Germinal center (tissue), 1 donor: ENCODE measurements at regions not wholly inside any gene's neighbourhood (a gene's known extent, or its start where the extent isn't known, plus 50 kb on each side); places are given as distances from the start of the nearest gene placed in this dataset.
"Not testable (repeated sequence)": the region's sequence is repeated elsewhere in the genome, so short reads cannot be mapped to it uniquely, and the experiment has no call there.

Source experiments
- DNase-seq: peaks from one replicate; pipeline ENCODE4 v3.0.0; 2012; ENCODE audit warnings: mixed read lengths, low spot score

GRCh38 chr19:41495589-41495988 lies 52.6 kb downstream of the ERICH4 start:
- no peak for DNase-seq

GRCh38 chr19:41499899-41500298 lies 56.9 kb downstream of the ERICH4 start:
- no peak for DNase-seq

GRCh38 chr19:41500443-41500842 lies 57.5 kb downstream of the ERICH4 start:
- no peak for DNase-seq

- DNase-seq: no peak
Measured at GRCh38 chr19:41501854-41502253, 58.9 kb downstream of the ERICH4 start.

GRCh38 chr19:41505105-41505504 lies 62.1 kb downstream of the ERICH4 start:
- DNase-seq: no peak

- DNase-seq: no peak
Measured at GRCh38 chr19:41510484-41510883, 65.5 kb upstream of the CEACAM21 start.

GRCh38 chr19:41511628-41512027 lies 64.3 kb upstream of the CEACAM21 start:
- no peak for DNase-seq

- DNase-seq: no peak
Measured at GRCh38 chr19:41515015-41515652, 60.8 kb upstream of the CEACAM21 start.

- not testable (repeated sequence) for DNase-seq
Measured at GRCh38 chr19:41516292-41517171, 59.4 kb upstream of the CEACAM21 start.

- DNase-seq: no peak
Measured at GRCh38 chr19:41518141-41518540, 57.8 kb upstream of the CEACAM21 start.

GRCh38 chr19:41521138-41521930 lies 54.6 kb upstream of the CEACAM21 start:
- not testable (repeated sequence) for DNase-seq

GRCh38 chr19:41521931-41522555 lies 53.9 kb upstream of the CEACAM21 start:
- DNase-seq: peak; percentile 28

GRCh38 chr19:41525989-41526388 lies 50.0 kb upstream of the CEACAM21 start:
- DNase-seq: no peak
